Activated naive CD4-positive, alpha-beta T cell treated with anti-CD3 and anti-CD28 coated beads, Interleukin-2, amount 10 ng/mL, durations not matched to agents 7 days and 5 days (primary cell): ENCODE measurements at regions not wholly inside any gene's neighbourhood (a gene's known extent, or its start where the extent isn't known, plus 50 kb on each side); places are given as distances from the start of the nearest gene placed in this dataset.

Experiments used
- CTCF ChIA-PET: fragments of 350-600 bp; sonication (Branson Sonifier 250); formaldehyde crosslinking; loops from one replicate; lab custom pipeline; 2021; ENCODE audit warnings: antibody characterized with exemption; lab: Charles Lee
- DNase-seq: peaks from one replicate; pipeline ENCODE4 v3.0.0-alpha.2; 2020
- H3K27ac Mint-ChIP-seq: one replicate; pipeline ENCODE4 v1.8.0; 2021; ENCODE audit warnings: mild to moderate bottlenecking, moderate library complexity, mixed read lengths
- H3K27me3 Mint-ChIP-seq: one replicate; pipeline ENCODE4 v1.8.0; 2021; ENCODE audit warnings: mild to moderate bottlenecking, mixed read lengths
- H3K36me3 Mint-ChIP-seq: one replicate; pipeline ENCODE4 v1.8.0; 2021; ENCODE audit warnings: mixed read lengths
- H3K4me1 Mint-ChIP-seq: one replicate; pipeline ENCODE4 v1.8.0; 2021; ENCODE audit warnings: mixed read lengths
- H3K4me3 Mint-ChIP-seq: one replicate; pipeline ENCODE4 v1.8.0; 2021; ENCODE audit warnings: mild to moderate bottlenecking, moderate library complexity, mixed read lengths
- H3K9me3 Mint-ChIP-seq: one replicate; pipeline ENCODE4 v1.8.0; 2021; ENCODE audit warnings: mixed read lengths

DNA sequence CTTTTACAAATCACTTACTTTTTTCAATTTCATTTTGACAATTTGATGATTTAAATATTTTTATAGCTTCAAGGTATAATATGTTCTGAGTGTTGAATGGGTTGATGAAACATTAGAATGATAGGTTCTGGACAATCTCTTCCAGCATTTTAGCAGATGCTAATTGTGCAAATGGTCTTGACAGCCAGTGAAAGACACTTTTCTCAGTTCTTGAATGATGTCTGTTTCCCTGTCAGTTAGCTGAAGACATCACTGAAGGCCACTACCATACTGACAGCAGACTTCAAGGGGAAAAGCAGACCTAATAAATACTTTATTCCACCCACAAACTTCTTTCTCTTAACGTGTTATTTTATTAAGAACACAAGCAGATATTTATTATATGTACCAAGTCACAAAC, 498.6 kb downstream of the GRXCR1 start:
- no peak for DNase-seq
- Mint-ChIP-seq H3K4me3 (no peak overlapping the region), H3K4me1 (no peaks in the 10 kb centered on the region), H3K27me3 (no peaks in the 10 kb centered on the region), H3K9me3 (peaks cover 4% of the 10 kb centered on the region), H3K27ac (no peak overlapping the region), H3K36me3 (no peaks in the 10 kb centered on the region)
- CTCF ChIA-PET = no interaction called here

DNA sequence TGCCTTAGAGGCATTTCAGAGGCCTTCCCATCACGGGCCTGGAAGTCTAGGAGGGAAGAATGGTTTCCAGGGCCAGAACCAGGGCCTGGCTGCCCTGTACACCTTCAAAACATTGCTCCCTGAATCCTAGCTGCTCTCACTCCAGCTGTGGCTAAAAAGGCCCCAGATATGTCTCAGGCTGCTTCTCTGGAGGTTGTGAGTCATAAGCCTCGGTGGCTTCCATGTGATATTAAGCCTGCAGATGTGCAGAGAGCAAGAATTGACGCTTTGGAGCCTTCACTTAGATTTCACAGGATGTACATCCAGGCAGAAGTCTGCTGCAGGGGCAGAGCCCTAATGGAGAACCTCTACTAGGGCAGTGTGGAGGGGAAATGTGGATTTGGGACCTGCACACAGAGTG, 502.5 kb downstream of the GRXCR1 start:
- Mint-ChIP-seq H3K4me3 (no peak overlapping the region), H3K4me1 (no peaks in the 10 kb centered on the region), H3K27me3 (no peaks in the 10 kb centered on the region), H3K9me3 (peaks cover 11% of the 10 kb centered on the region), H3K27ac (no peak overlapping the region), H3K36me3 (no peaks in the 10 kb centered on the region)
- CTCF ChIA-PET = no interaction called here
- no peak for DNase-seq

DNA sequence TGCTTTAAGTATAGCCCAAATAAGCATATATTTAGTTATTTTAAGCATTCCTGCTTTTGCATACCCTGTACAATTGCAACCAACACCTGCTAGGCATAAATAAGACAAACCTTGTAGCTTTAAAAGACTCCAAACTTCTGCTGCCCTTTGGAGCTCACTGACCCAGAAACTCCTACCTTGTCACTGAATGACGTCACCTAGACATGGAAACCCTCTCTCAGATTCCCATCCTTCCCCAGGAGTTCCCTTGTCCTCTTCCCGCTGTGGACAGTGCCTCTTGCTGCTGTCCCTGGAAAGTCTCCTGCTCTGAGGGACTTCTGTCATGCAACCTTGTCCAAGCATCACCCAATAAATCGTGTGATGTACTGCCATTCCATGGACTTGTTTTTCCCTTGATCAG, 507.2 kb downstream of the GRXCR1 start:
- H3K27ac Mint-ChIP-seq = no peak overlapping the region
- H3K4me3 Mint-ChIP-seq = no peak overlapping the region
- H3K4me1 Mint-ChIP-seq = no peaks in the 10 kb centered on the region
- no peak for DNase-seq
- CTCF ChIA-PET = no interaction called here
- H3K9me3 Mint-ChIP-seq = peaks cover 15% of the 10 kb centered on the region
- H3K36me3 Mint-ChIP-seq = no peaks in the 10 kb centered on the region
- H3K27me3 Mint-ChIP-seq = no peaks in the 10 kb centered on the region

GRCh38 chr4:43402393-43402792, 509.9 kb downstream of the GRXCR1 start:
- H3K9me3 Mint-ChIP-seq = peaks cover 11% of the 10 kb centered on the region

GRCh38 chr4:43410636-43411035, 518.1 kb downstream of the GRXCR1 start:
- Mint-ChIP-seq H3K9me3 (peaks cover 13% of the 10 kb centered on the region), H3K27me3 (no peaks in the 10 kb centered on the region), H3K27ac (no peak overlapping the region), H3K4me1 (no peaks in the 10 kb centered on the region), H3K4me3 (no peak overlapping the region), H3K36me3 (no peaks in the 10 kb centered on the region)
- CTCF ChIA-PET = no interaction called here
- no peak for DNase-seq

More at GRCh38 chr4:43402393-43402792, 509.9 kb downstream of the GRXCR1 start:
- H3K27me3 Mint-ChIP-seq = no peaks in the 10 kb centered on the region
- no peak overlapping the region for H3K27ac Mint-ChIP-seq
- H3K4me3 Mint-ChIP-seq = no peak overlapping the region
- no peak for DNase-seq
- CTCF ChIA-PET = no interaction called here
- no peaks in the 10 kb centered on the region for H3K36me3 Mint-ChIP-seq
- no peaks in the 10 kb centered on the region for H3K4me1 Mint-ChIP-seq

- Mint-ChIP-seq H3K4me1 (no peaks in the 10 kb centered on the region), H3K4me3 (no peak overlapping the region), H3K36me3 (no peaks in the 10 kb centered on the region), H3K9me3 (peaks cover 9% of the 10 kb centered on the region), H3K27ac (no peak overlapping the region), H3K27me3 (no peaks in the 10 kb centered on the region)
- CTCF ChIA-PET = no interaction called here
- no peak for DNase-seq
These were observed 518.7 kb downstream of the GRXCR1 start for GRCh38 chr4:43411226-43411625.

DNA sequence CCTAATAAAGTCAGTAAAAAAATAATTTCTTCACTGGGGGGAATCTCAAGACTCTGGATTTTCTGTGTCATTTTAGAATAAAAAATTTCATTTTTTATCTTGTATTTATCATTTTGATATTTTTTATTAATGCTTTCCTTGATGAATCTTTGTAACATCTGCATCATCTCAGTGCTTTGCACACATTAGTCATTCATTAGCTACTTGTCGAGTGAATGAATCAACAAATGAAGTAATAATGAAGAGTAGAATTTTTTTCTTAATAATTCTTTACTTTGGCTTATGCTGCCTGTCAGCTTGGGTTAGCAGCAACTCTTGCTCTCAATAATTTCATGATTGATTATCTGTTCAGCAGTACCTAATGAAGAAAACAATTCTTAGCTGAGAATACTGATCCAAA, 530.8 kb downstream of the GRXCR1 start:
- DNase-seq = no peak
- H3K4me3 Mint-ChIP-seq = no peak overlapping the region
- H3K9me3 Mint-ChIP-seq = peaks cover 10% of the 10 kb centered on the region
- H3K4me1 Mint-ChIP-seq = no peaks in the 10 kb centered on the region
- H3K36me3 Mint-ChIP-seq = no peaks in the 10 kb centered on the region
- H3K27me3 Mint-ChIP-seq = no peaks in the 10 kb centered on the region
- CTCF ChIA-PET = no interaction called here
- no peak overlapping the region for H3K27ac Mint-ChIP-seq

DNA sequence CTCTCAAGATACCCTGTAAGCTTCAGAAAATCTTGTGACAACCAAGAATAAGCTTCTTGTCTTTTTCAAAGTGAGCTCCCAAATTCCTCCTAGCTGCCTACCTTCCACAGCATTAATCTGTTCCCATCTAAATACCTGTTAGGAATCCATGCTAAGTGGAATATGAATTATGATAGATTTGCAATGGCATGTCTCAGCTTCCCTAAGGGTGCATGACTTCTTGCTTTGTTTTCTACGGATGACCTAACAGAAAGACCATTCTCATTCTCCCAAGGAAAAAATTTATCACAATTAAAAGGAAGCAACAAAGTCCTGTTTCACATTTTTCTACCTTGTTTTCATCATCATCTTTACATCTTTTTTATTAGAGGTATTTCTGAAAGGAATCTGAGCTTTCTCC, 532.7 kb downstream of the GRXCR1 start:
- no peaks in the 10 kb centered on the region for H3K4me1 Mint-ChIP-seq
- H3K27ac Mint-ChIP-seq = no peak overlapping the region
- DNase-seq = no peak
- CTCF ChIA-PET = no interaction called here
- no peaks in the 10 kb centered on the region for H3K27me3 Mint-ChIP-seq
- no peak overlapping the region for H3K4me3 Mint-ChIP-seq
- peaks cover 3% of the 10 kb centered on the region for H3K9me3 Mint-ChIP-seq
- H3K36me3 Mint-ChIP-seq = no peaks in the 10 kb centered on the region

- CTCF ChIA-PET = no interaction called here
- peaks cover 10% of the 10 kb centered on the region for H3K9me3 Mint-ChIP-seq
- no peak overlapping the region for H3K4me3 Mint-ChIP-seq
- no peak overlapping the region for H3K27ac Mint-ChIP-seq
- no peaks in the 10 kb centered on the region for H3K27me3 Mint-ChIP-seq
- no peaks in the 10 kb centered on the region for H3K4me1 Mint-ChIP-seq
- no peak for DNase-seq
- H3K36me3 Mint-ChIP-seq = no peaks in the 10 kb centered on the region
These were observed 542.8 kb downstream of the GRXCR1 start for GRCh38 chr4:43435291-43435690.

DNA sequence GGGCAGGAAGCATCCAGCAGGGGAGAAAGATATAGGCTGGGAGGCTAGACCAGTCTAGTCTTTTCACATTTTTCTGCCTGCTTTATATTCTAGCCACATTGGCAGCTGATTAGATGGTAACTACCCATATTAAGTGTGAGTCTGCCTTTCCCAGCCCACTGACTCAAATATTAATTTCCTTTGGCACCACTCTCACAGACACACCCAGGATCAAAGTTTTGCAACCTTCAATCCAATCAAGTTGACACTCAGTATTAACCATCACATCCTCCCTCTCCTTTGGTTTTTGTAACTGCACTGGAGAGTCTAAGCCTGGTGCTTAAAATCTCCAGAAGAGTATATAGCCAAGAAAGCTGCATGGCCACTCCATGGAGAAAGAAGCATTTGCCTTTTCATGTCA, 560.4 kb downstream of the GRXCR1 start:
- Mint-ChIP-seq H3K36me3 (no peaks in the 10 kb centered on the region), H3K4me1 (no peaks in the 10 kb centered on the region), H3K9me3 (peaks cover 10% of the 10 kb centered on the region), H3K27me3 (no peaks in the 10 kb centered on the region), H3K4me3 (no peak overlapping the region), H3K27ac (peak overlapping the region; percentile 19)
- no peak for DNase-seq
- CTCF ChIA-PET = no interaction called here

GRCh38 chr4:43456383-43456782, 563.9 kb downstream of the GRXCR1 start:
- CTCF ChIA-PET = no interaction called here

DNA sequence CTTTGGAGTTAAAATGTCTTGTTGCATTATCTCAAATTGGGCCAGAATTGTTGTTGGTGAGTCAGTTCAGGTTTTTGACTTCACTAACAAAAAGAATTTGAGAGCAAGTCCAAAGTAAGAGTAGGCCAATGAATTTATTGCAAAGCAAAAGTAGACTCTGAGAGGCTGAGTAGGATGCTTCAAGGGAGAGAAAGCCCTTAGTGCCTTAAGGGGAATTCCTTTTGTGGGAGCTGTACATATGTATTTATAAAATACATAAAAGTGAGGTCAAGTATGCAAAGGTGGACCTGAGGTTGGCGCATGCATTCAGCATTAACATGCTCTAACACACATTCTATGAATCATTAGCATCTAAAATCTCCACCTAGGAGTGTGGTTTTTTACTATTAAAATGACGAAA, 565.4 kb downstream of the GRXCR1 start:
- no peak overlapping the region for H3K27ac Mint-ChIP-seq
- CTCF ChIA-PET = no interaction called here
- H3K4me1 Mint-ChIP-seq = no peaks in the 10 kb centered on the region
- no peaks in the 10 kb centered on the region for H3K27me3 Mint-ChIP-seq
- no peak for DNase-seq
- H3K9me3 Mint-ChIP-seq = peaks cover 4% of the 10 kb centered on the region
- no peaks in the 10 kb centered on the region for H3K36me3 Mint-ChIP-seq
- H3K4me3 Mint-ChIP-seq = no peak overlapping the region

More at GRCh38 chr4:43456383-43456782, 563.9 kb downstream of the GRXCR1 start:
- no peak overlapping the region for H3K4me3 Mint-ChIP-seq
- no peak for DNase-seq
- no peak overlapping the region for H3K27ac Mint-ChIP-seq
- H3K27me3 Mint-ChIP-seq = no peaks in the 10 kb centered on the region
- no peaks in the 10 kb centered on the region for H3K36me3 Mint-ChIP-seq
- H3K4me1 Mint-ChIP-seq = no peaks in the 10 kb centered on the region
- peaks cover 4% of the 10 kb centered on the region for H3K9me3 Mint-ChIP-seq

- H3K4me3 Mint-ChIP-seq = no peak overlapping the region
- H3K4me1 Mint-ChIP-seq = no peaks in the 10 kb centered on the region
- H3K36me3 Mint-ChIP-seq = no peaks in the 10 kb centered on the region
- H3K9me3 Mint-ChIP-seq = peaks cover 4% of the 10 kb centered on the region
- no peak overlapping the region for H3K27ac Mint-ChIP-seq
- CTCF ChIA-PET = no interaction called here
- no peak for DNase-seq
- no peaks in the 10 kb centered on the region for H3K27me3 Mint-ChIP-seq
These were observed 565.8 kb downstream of the GRXCR1 start for GRCh38 chr4:43458293-43458692.

GRCh38 chr4:43471950-43472349, 579.4 kb downstream of the GRXCR1 start:
- Mint-ChIP-seq H3K4me1 (no peaks in the 10 kb centered on the region), H3K27me3 (no peaks in the 10 kb centered on the region), H3K36me3 (no peaks in the 10 kb centered on the region), H3K9me3 (peaks cover 26% of the 10 kb centered on the region), H3K27ac (no peak overlapping the region), H3K4me3 (no peak overlapping the region)
- CTCF ChIA-PET = no interaction called here
- no peak for DNase-seq

GRCh38 chr4:43481526-43481925, 589.0 kb downstream of the GRXCR1 start:
- Mint-ChIP-seq H3K27me3 (no peaks in the 10 kb centered on the region), H3K4me3 (no peak overlapping the region), H3K4me1 (no peaks in the 10 kb centered on the region), H3K27ac (no peak overlapping the region), H3K9me3 (peaks cover 3% of the 10 kb centered on the region), H3K36me3 (no peaks in the 10 kb centered on the region)
- CTCF ChIA-PET = no interaction called here
- no peak for DNase-seq

DNA sequence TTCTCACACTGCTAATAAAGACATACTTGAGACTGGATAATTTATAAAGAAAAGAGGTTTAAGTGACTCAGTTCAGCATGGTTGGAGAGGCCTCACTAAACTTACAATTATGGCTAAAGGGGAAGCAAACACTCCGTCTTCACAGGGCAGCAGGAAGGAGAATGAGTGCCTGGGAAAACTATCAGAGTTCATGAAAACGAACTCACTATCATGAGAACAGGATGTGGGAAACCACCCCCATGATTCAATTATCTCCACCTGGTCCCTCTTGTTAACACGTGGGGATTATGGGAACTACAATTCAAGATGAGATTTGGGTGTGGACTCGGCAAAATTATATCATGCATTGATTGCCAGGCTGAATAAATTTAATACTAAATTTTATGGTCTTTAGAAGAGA, 592.7 kb downstream of the GRXCR1 start:
- no peak overlapping the region for H3K27ac Mint-ChIP-seq
- CTCF ChIA-PET = no interaction called here
- no peaks in the 10 kb centered on the region for H3K27me3 Mint-ChIP-seq

More for the DNA sequence above, 592.7 kb downstream of the GRXCR1 start:
- no peak for DNase-seq
- Mint-ChIP-seq H3K4me3 (no peak overlapping the region), H3K9me3 (peaks cover 5% of the 10 kb centered on the region), H3K4me1 (no peaks in the 10 kb centered on the region), H3K36me3 (no peaks in the 10 kb centered on the region)
